PC-9 (cell line): ENCODE measurements at regions not wholly inside any gene's neighbourhood (a gene's known extent, or its start where the extent isn't known, plus 50 kb on each side); places are given as distances from the start of the nearest gene placed in this dataset.

ENCODE experiments used
- BruUV-seq: library from RNA; stranded (reverse); fragments of 400-500 nt; replicated peaks from 2 replicates; lab custom pipeline; 2021; lab: Mats Ljungman, UMichigan
- CTCF ChIA-PET: fragments of 300-600 bp; sonication (Branson Sonifier 250); formaldehyde crosslinking; loops from one replicate; lab custom pipeline; 2022; ENCODE audit warnings: antibody characterized with exemption; lab: Charles Lee
- POLR2A ChIA-PET: fragments of 300-600 bp; sonication (Branson Sonifier 250); formaldehyde crosslinking; loops from one replicate; lab custom pipeline; 2022; ENCODE audit warnings: antibody characterized with exemption; ENCODE audit not compliant: unreplicated experiment; lab: Charles Lee
- DNase-seq, 2 experiments: peaks; one replicate each; pipeline versions ENCODE4 v3.0.0 to v3.0.0-alpha.2; 2015 to 2022; ENCODE audit warnings: mixed read lengths in 1 of 2
- H2AFZ ChIP-seq: fragments of 200-600 bp; sonication (generic); 2 replicates; pipeline ENCODE4 v1.8.1; 2017; ENCODE audit warnings: antibody characterized with exemption
- H3F3A ChIP-seq: fragments of 200-600 bp; sonication (generic); 2 replicates; pipeline ENCODE4 v1.8.1; 2017; ENCODE audit warnings: antibody characterized with exemption, mild to moderate bottlenecking, low read depth; ENCODE audit not compliant: insufficient read depth
- H3K27ac ChIP-seq: fragments of 200-600 bp; sonication (generic); 2 replicates; pipeline ENCODE4 v1.6.1; 2016; ENCODE audit warnings: mixed run types
- H3K27me3 ChIP-seq: fragments of 200-600 bp; sonication (generic); 2 replicates; pipeline ENCODE4 v1.6.1; 2016; ENCODE audit warnings: low read depth, mixed run types; ENCODE audit not compliant: insufficient read depth
- H3K36me3 ChIP-seq: fragments of 200-600 bp; sonication (generic); 2 replicates; pipeline ENCODE4 v1.6.1; 2016; ENCODE audit warnings: low read depth, mixed run types
- H3K4me1 ChIP-seq: fragments of 200-600 bp; sonication (generic); replicated peaks from 2 replicates; pipeline ENCODE4 v1.6.1; 2016; ENCODE audit warnings: mixed run types; ENCODE audit not compliant: insufficient read depth
- H3K4me2 ChIP-seq: fragments of 200-600 bp; sonication (generic); 2 replicates; pipeline ENCODE4 v1.6.1; 2017; ENCODE audit warnings: mixed run types
- H3K4me3 ChIP-seq: fragments of 200-600 bp; sonication (generic); 2 replicates; pipeline ENCODE4 v1.6.1; 2016; ENCODE audit warnings: mixed run types
- H3K79me2 ChIP-seq: fragments of 200-600 bp; sonication (generic); 2 replicates; pipeline ENCODE4 v1.6.1; 2017; ENCODE audit warnings: low read depth, mixed run types
- H3K9me2 ChIP-seq: fragments of 200-600 bp; sonication (generic); 2 replicates; pipeline ENCODE4 v1.8.1; 2017; ENCODE audit warnings: mild to moderate bottlenecking; ENCODE audit not compliant: insufficient read depth
- H3K9me3 ChIP-seq: fragments of 200-600 bp; sonication (generic); 2 replicates; pipeline ENCODE4 v1.8.1; 2016; ENCODE audit warnings: low read depth; ENCODE audit not compliant: insufficient read depth
- H4K20me1 ChIP-seq: fragments of 200-600 bp; sonication (generic); 2 replicates; pipeline ENCODE4 v1.8.1; 2017; ENCODE audit not compliant: insufficient read depth
- EZH2 ChIP-seq: fragments of 200-600 bp; sonication (generic); IDR thresholded peaks from 2 replicates; pipeline ENCODE4 v1.8.0; 2017; ENCODE audit warnings: antibody characterized with exemption, low read depth
- intact Hi-C: fragments of 100-400 bp; cut with micrococcal nuclease; formaldehyde crosslinking; loops from one replicate; pipeline ENCODE4 v1.10.0; 2022; ENCODE audit not compliant: unreplicated experiment
- TF ChIP-seq, protein P1 (sequence below): fragments of 200-600 bp; sonication (generic); conservative IDR thresholded peaks from 2 replicates; pipeline ENCODE4 v1.6.1; 2017; ENCODE audit warnings: mixed run types, antibody characterized with exemption, mild to moderate bottlenecking, moderate library complexity

GRCh38 chr3:27568393-27568792 is 84.2 kb upstream of the SLC4A7 start:
- DNase-seq: peak in 1 of 2 experiments; percentile 61
- intact Hi-C loops: no loop called here
- no peak overlapping the region for H3K4me3 ChIP-seq

GRCh38 chr3:27567251-27567650 is 83.1 kb upstream of the SLC4A7 start:
- H3K27me3 ChIP-seq: no peaks in the 10 kb centered on the region
- ChIA-PET POLR2A (no interaction called here), CTCF (interaction anchor here (0.6 kb wide), 1 partner anchor 1184 kb away, joined by 7 read pairs; no protein-coding TSS in a partner anchor)
- intact Hi-C loops: no loop called here
- peaks cover 7% of the 10 kb centered on the region; the same call in 1 of the 2 replicates for H3K4me1 ChIP-seq
- no peak overlapping the region for H3K4me3 ChIP-seq
- TF ChIP-seq, protein P1, sequence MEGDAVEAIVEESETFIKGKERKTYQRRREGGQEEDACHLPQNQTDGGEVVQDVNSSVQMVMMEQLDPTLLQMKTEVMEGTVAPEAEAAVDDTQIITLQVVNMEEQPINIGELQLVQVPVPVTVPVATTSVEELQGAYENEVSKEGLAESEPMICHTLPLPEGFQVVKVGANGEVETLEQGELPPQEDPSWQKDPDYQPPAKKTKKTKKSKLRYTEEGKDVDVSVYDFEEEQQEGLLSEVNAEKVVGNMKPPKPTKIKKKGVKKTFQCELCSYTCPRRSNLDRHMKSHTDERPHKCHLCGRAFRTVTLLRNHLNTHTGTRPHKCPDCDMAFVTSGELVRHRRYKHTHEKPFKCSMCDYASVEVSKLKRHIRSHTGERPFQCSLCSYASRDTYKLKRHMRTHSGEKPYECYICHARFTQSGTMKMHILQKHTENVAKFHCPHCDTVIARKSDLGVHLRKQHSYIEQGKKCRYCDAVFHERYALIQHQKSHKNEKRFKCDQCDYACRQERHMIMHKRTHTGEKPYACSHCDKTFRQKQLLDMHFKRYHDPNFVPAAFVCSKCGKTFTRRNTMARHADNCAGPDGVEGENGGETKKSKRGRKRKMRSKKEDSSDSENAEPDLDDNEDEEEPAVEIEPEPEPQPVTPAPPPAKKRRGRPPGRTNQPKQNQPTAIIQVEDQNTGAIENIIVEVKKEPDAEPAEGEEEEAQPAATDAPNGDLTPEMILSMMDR: no peak
- TF ChIP-seq EZH2: no peak
- no peaks in the 10 kb centered on the region for H4K20me1 ChIP-seq
- no peak overlapping the region for H3K4me2 ChIP-seq
- H3K27ac ChIP-seq: no peak overlapping the region
- H3K9me3 ChIP-seq: no peaks in the 10 kb centered on the region
- no peaks in the 10 kb centered on the region for H3K79me2 ChIP-seq
- DNase-seq: no peak
- no peak overlapping the region for H2AFZ ChIP-seq
- BruUV-seq: no TSS peak
- no peaks in the 10 kb centered on the region for H3K36me3 ChIP-seq
- no peaks in the 10 kb centered on the region for H3K9me2 ChIP-seq
- no peaks in the 10 kb centered on the region for H3F3A ChIP-seq

More at GRCh38 chr3:27568393-27568792, 84.2 kb upstream of the SLC4A7 start:
- Histone ChIP-seq H3K9me2 (no peaks in the 10 kb centered on the region), H3K27me3 (no peaks in the 10 kb centered on the region), H3K4me2 (no peak overlapping the region), H4K20me1 (no peaks in the 10 kb centered on the region), H3K9me3 (no peaks in the 10 kb centered on the region), H2AFZ (peak overlapping the region; percentile 50; the same call in 1 of the 2 replicates), H3K36me3 (no peaks in the 10 kb centered on the region), H3K79me2 (no peaks in the 10 kb centered on the region), H3K4me1 (peaks cover 7% of the 10 kb centered on the region; the same call in 1 of the 2 replicates), H3K27ac (no peak overlapping the region), H3F3A (no peaks in the 10 kb centered on the region)
- BruUV-seq: no TSS peak
- CTCF ChIA-PET: no interaction called here
- POLR2A ChIA-PET: no interaction called here
- no peak for TF ChIP-seq EZH2
- TF ChIP-seq, protein P1: no peak

DNA sequence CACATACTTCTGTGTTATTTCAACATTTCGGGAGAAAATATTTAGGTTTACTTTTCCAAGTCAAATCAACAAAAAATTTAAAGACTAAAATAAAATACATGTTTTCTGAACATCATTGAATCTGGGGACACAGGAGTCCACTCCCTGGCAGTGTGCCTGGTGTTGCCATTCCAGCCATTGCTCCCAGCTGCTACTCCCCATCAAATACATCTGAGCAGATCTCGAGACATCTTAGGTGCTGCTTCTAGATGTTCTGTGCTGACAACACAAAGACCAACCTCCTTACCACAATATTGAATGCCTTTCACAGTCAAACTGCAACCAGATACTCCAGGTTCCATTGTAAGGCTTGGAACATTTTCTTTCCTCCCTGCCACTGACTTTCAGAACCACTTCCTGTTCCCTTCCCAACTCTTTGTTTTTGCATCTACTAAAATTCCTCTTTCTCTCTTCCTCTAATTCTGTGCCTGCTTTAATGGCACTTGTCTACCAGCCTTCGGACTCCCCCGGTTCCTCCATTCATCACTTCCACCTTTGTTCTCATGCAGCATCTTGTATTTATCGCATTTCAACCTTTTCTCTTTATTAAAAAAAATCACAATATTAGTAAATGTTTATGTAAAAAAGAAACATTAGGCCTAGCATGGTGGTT is 81.1 kb upstream of the SLC4A7 start:
- no TSS peak for BruUV-seq
- intact Hi-C loops: no loop called here
- Histone ChIP-seq H3K9me3 (no peaks in the 10 kb centered on the region), H3K79me2 (no peaks in the 10 kb centered on the region), H3K9me2 (no peaks in the 10 kb centered on the region), H3K27me3 (no peaks in the 10 kb centered on the region), H3K4me1 (peaks cover 7% of the 10 kb centered on the region; the same call in 1 of the 2 replicates), H3F3A (no peaks in the 10 kb centered on the region), H4K20me1 (no peaks in the 10 kb centered on the region), H3K27ac (no peak overlapping the region), H3K4me3 (no peak overlapping the region), H3K4me2 (no peak overlapping the region), H2AFZ (no peak overlapping the region), H3K36me3 (no peaks in the 10 kb centered on the region)
- TF ChIP-seq, protein P1: no peak
- no peak for TF ChIP-seq EZH2
- no peak for DNase-seq
- POLR2A ChIA-PET: no interaction called here
- CTCF ChIA-PET: no interaction called here
